Naive thymus-derived CD8-positive, alpha-beta T cell (primary cell): ENCODE measurements at regions not wholly inside any gene's neighbourhood (a gene's known extent, or its start where the extent isn't known, plus 50 kb on each side); places are given as distances from the start of the nearest gene placed in this dataset.

Experiments
- ATAC-seq, 2 donors: fragments of 150-1000 bp; cut with Tn5 transposase in 1 of 2; sonication (Bioruptor Pico), chemical (Tn5 transposase) in 1 of 2; 1 replicate in 1 of 2; 2 replicates in 1 of 2; pipeline ENCODE4 v1.10.0; 2021; ENCODE audit warnings: mild to moderate bottlenecking in 2 of 2, moderate library complexity in 2 of 2
- POLR2A ChIA-PET: fragments of 350-600 bp; sonication (Branson Sonifier 250); formaldehyde crosslinking; loops from one replicate; lab custom pipeline; 2021; ENCODE audit warnings: antibody characterized with exemption; lab: Charles Lee
- DNase-seq, 10 donors: peaks; one replicate each; pipeline versions ENCODE4 v3.0.0 to v3.0.0-alpha.2; 2020 to 2022
- H3K27ac Mint-ChIP-seq, 10 donors: one replicate each; pipeline ENCODE4 v1.8.0; 2020 to 2022; ENCODE audit warnings: mild to moderate bottlenecking in 10 of 10, mixed read lengths in 10 of 10, moderate library complexity in 4 of 10, inconsistent platforms in 1 of 10
- H3K27me3 Mint-ChIP-seq, 5 donors: one replicate each; pipeline ENCODE4 v1.8.0; 2021 to 2022; ENCODE audit warnings: mixed read lengths in 5 of 5
- H3K36me3 Mint-ChIP-seq, 3 donors: one replicate each; pipeline ENCODE4 v1.8.0; 2020 to 2022; ENCODE audit warnings: mixed read lengths in 3 of 3, mild to moderate bottlenecking in 2 of 3, inconsistent platforms in 1 of 3
- H3K4me1 Mint-ChIP-seq, 4 donors: one replicate each; pipeline ENCODE4 v1.8.0; 2021 to 2022; ENCODE audit warnings: mixed read lengths in 4 of 4
- H3K4me3 Mint-ChIP-seq, 10 donors: one replicate each; pipeline ENCODE4 v1.8.0; 2020 to 2022; ENCODE audit warnings: mild to moderate bottlenecking in 10 of 10, mixed read lengths in 10 of 10, moderate library complexity in 6 of 10, inconsistent platforms in 1 of 10
- H3K9me3 Mint-ChIP-seq, 9 donors: one replicate each; pipeline ENCODE4 v1.8.0; 2020 to 2022; ENCODE audit warnings: mixed read lengths in 9 of 9, mild to moderate bottlenecking in 3 of 9, inconsistent platforms in 1 of 9, moderate library complexity in 1 of 9

GRCh38 chr5:114948363-114948762, 221.3 kb downstream of the TRIM36 start:
- H3K36me3 Mint-ChIP-seq: no peaks in the 10 kb centered on the region
- no peak overlapping the region for H3K4me3 Mint-ChIP-seq
- POLR2A ChIA-PET: no interaction called here
- H3K9me3 Mint-ChIP-seq: peaks cover 0 to 11% (median 0%) of the 10 kb centered on the region in 9 donors
- ATAC-seq (no peak), DNase-seq (no peak)
- no peak overlapping the region for H3K27ac Mint-ChIP-seq
- no peaks in the 10 kb centered on the region for H3K4me1 Mint-ChIP-seq
- H3K27me3 Mint-ChIP-seq: peaks cover 0 to 11% (median 1%) of the 10 kb centered on the region in 5 donors

- Mint-ChIP-seq H3K27ac (no peak overlapping the region), H3K4me1 (no peaks in the 10 kb centered on the region), H3K36me3 (peaks cover 0 to 21% (median 0%) of the 10 kb centered on the region in 3 donors), H3K27me3 (peaks cover 0 to 8% (median 1%) of the 10 kb centered on the region in 5 donors), H3K9me3 (peaks cover 15 to 52% (median 34%) of the 10 kb centered on the region in 9 donors), H3K4me3 (no peak overlapping the region)
- DNase-seq (no peak), ATAC-seq (no peak)
- POLR2A ChIA-PET: no interaction called here
These were observed 229.0 kb downstream of the TRIM36 start for GRCh38 chr5:114940709-114941108.

GRCh38 chr5:114935490-114935889, 234.2 kb downstream of the TRIM36 start:
- Mint-ChIP-seq H3K9me3 (peaks cover 9 to 32% (median 18%) of the 10 kb centered on the region in 9 donors), H3K27ac (no peak overlapping the region), H3K4me1 (no peaks in the 10 kb centered on the region), H3K4me3 (no peak overlapping the region), H3K36me3 (peaks cover 0 to 5% (median 0%) of the 10 kb centered on the region in 3 donors), H3K27me3 (peaks cover 0 to 1% (median 0%) of the 10 kb centered on the region in 5 donors)
- POLR2A ChIA-PET: no interaction called here
- ATAC-seq: no peak
- DNase-seq: no peak

GRCh38 chr5:114928644-114929462, 240.9 kb downstream of the TRIM36 start:
- ATAC-seq: no peak
- peak in 1 of 10 donors; percentile 60 for DNase-seq
- POLR2A ChIA-PET: no interaction called here
- no peaks in the 10 kb centered on the region for H3K4me1 Mint-ChIP-seq
- H3K9me3 Mint-ChIP-seq: peaks cover 0 to 12% (median under 1%) of the 10 kb centered on the region in 9 donors
- H3K36me3 Mint-ChIP-seq: no peaks in the 10 kb centered on the region
- H3K27me3 Mint-ChIP-seq: no peaks in the 10 kb centered on the region
- H3K4me3 Mint-ChIP-seq: no peak overlapping the region
- no peak overlapping the region for H3K27ac Mint-ChIP-seq

GRCh38 chr5:114924769-114925168, 244.9 kb downstream of the TRIM36 start:
- peaks cover 0 to 21% (median 5%) of the 10 kb centered on the region in 9 donors for H3K9me3 Mint-ChIP-seq
- no peak overlapping the region for H3K4me3 Mint-ChIP-seq

GRCh38 chr5:114912189-114912920, 257.4 kb downstream of the TRIM36 start:
- H3K36me3 Mint-ChIP-seq: peaks cover 0 to 10% (median 0%) of the 10 kb centered on the region in 3 donors
- H3K9me3 Mint-ChIP-seq: peaks cover 3 to 53% (median 25%) of the 10 kb centered on the region in 9 donors
- H3K4me3 Mint-ChIP-seq: no peak overlapping the region
- H3K27ac Mint-ChIP-seq: no peak overlapping the region
- H3K27me3 Mint-ChIP-seq: peaks cover 0 to 2% (median 0%) of the 10 kb centered on the region in 5 donors
- no peak for ATAC-seq
- POLR2A ChIA-PET: no interaction called here
- no peak for DNase-seq
- H3K4me1 Mint-ChIP-seq: no peaks in the 10 kb centered on the region

More at GRCh38 chr5:114924769-114925168, 244.9 kb downstream of the TRIM36 start:
- no peak for ATAC-seq
- Mint-ChIP-seq H3K4me1 (no peaks in the 10 kb centered on the region), H3K27ac (no peak overlapping the region), H3K36me3 (no peaks in the 10 kb centered on the region), H3K27me3 (peaks cover 0 to 9% (median 0%) of the 10 kb centered on the region in 5 donors)
- no peak for DNase-seq
- POLR2A ChIA-PET: no interaction called here

GRCh38 chr5:114910727-114911126, 259.0 kb downstream of the TRIM36 start:
- no peaks in the 10 kb centered on the region for H3K4me1 Mint-ChIP-seq
- H3K27me3 Mint-ChIP-seq: peaks cover 0 to 9% (median 0%) of the 10 kb centered on the region in 5 donors
- peaks cover 6 to 67% (median 21%) of the 10 kb centered on the region in 9 donors for H3K9me3 Mint-ChIP-seq
- no peak overlapping the region for H3K27ac Mint-ChIP-seq
- POLR2A ChIA-PET: no interaction called here
- no peak overlapping the region for H3K4me3 Mint-ChIP-seq
- H3K36me3 Mint-ChIP-seq: peaks cover 0 to 10% (median 0%) of the 10 kb centered on the region in 3 donors
- DNase-seq (no peak), ATAC-seq (no peak)

GRCh38 chr5:114909424-114909823, 260.3 kb downstream of the TRIM36 start:
- no peak overlapping the region for H3K27ac Mint-ChIP-seq

GRCh38 chr5:114903767-114904166, 265.9 kb downstream of the TRIM36 start:
- ATAC-seq (no peak), DNase-seq (no peak)
- H3K36me3 Mint-ChIP-seq: no peaks in the 10 kb centered on the region
- peaks cover 0 to 22% (median 7%) of the 10 kb centered on the region in 9 donors for H3K9me3 Mint-ChIP-seq
- no peak overlapping the region for H3K27ac Mint-ChIP-seq
- peaks cover 0 to 9% (median 0%) of the 10 kb centered on the region in 5 donors for H3K27me3 Mint-ChIP-seq
- POLR2A ChIA-PET: no interaction called here
- H3K4me3 Mint-ChIP-seq: no peak overlapping the region
- H3K4me1 Mint-ChIP-seq: no peaks in the 10 kb centered on the region

More at GRCh38 chr5:114909424-114909823, 260.3 kb downstream of the TRIM36 start:
- H3K4me3 Mint-ChIP-seq: no peak overlapping the region
- H3K4me1 Mint-ChIP-seq: no peaks in the 10 kb centered on the region
- H3K9me3 Mint-ChIP-seq: peaks cover 9 to 65% (median 21%) of the 10 kb centered on the region in 9 donors
- ATAC-seq (no peak), DNase-seq (no peak)
- H3K27me3 Mint-ChIP-seq: peaks cover 0 to 9% (median 0%) of the 10 kb centered on the region in 5 donors
- POLR2A ChIA-PET: no interaction called here
- peaks cover 0 to 10% (median 0%) of the 10 kb centered on the region in 3 donors for H3K36me3 Mint-ChIP-seq

GRCh38 chr5:114898602-114899001, 271.1 kb downstream of the TRIM36 start:
- H3K27ac Mint-ChIP-seq: no peak overlapping the region
- H3K4me3 Mint-ChIP-seq: no peak overlapping the region
- H3K36me3 Mint-ChIP-seq: no peaks in the 10 kb centered on the region
- peaks cover 0 to 4% (median 2%) of the 10 kb centered on the region in 9 donors for H3K9me3 Mint-ChIP-seq
- no peaks in the 10 kb centered on the region for H3K4me1 Mint-ChIP-seq
- POLR2A ChIA-PET: no interaction called here
- no peak for DNase-seq
- peaks cover 0 to 1% (median 0%) of the 10 kb centered on the region in 5 donors for H3K27me3 Mint-ChIP-seq
- no peak for ATAC-seq

- POLR2A ChIA-PET: no interaction called here
- Mint-ChIP-seq H3K27ac (no peak overlapping the region), H3K27me3 (no peaks in the 10 kb centered on the region), H3K36me3 (no peaks in the 10 kb centered on the region), H3K4me3 (no peak overlapping the region), H3K9me3 (peaks cover 2 to 27% (median 13%) of the 10 kb centered on the region in 9 donors), H3K4me1 (no peaks in the 10 kb centered on the region)
- DNase-seq: no peak
- no peak for ATAC-seq
These were observed 286.0 kb downstream of the TRIM36 start for GRCh38 chr5:114883675-114884074.

- ATAC-seq: no peak
- Mint-ChIP-seq H3K36me3 (no peaks in the 10 kb centered on the region), H3K9me3 (peaks cover 0 to 17% (median 3%) of the 10 kb centered on the region in 9 donors), H3K4me3 (no peak overlapping the region), H3K27me3 (peaks cover 0 to 2% (median 0%) of the 10 kb centered on the region in 5 donors), H3K27ac (no peak overlapping the region), H3K4me1 (peaks cover 0 to 5% (median 3%) of the 10 kb centered on the region in 4 donors)
- no peak for DNase-seq
- POLR2A ChIA-PET: no interaction called here
These were observed 310.3 kb downstream of the TRIM36 start for GRCh38 chr5:114859438-114859735.
